ENCODE measurements at regions not wholly inside any gene's neighbourhood (a gene's known extent, or its start where the extent isn't known, plus 50 kb on each side); places are given as distances from the start of the nearest gene placed in this dataset.

- TF ChIP-seq, protein P1, sequence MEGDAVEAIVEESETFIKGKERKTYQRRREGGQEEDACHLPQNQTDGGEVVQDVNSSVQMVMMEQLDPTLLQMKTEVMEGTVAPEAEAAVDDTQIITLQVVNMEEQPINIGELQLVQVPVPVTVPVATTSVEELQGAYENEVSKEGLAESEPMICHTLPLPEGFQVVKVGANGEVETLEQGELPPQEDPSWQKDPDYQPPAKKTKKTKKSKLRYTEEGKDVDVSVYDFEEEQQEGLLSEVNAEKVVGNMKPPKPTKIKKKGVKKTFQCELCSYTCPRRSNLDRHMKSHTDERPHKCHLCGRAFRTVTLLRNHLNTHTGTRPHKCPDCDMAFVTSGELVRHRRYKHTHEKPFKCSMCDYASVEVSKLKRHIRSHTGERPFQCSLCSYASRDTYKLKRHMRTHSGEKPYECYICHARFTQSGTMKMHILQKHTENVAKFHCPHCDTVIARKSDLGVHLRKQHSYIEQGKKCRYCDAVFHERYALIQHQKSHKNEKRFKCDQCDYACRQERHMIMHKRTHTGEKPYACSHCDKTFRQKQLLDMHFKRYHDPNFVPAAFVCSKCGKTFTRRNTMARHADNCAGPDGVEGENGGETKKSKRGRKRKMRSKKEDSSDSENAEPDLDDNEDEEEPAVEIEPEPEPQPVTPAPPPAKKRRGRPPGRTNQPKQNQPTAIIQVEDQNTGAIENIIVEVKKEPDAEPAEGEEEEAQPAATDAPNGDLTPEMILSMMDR (IDR thresholded peaks at IDR 0.05; ENCODE audit: extremely low read depth, insufficient read depth, missing control alignments): no peak
- in situ Hi-C loops (cut with MboI; ENCODE audit: low pct_unique_long_range_greater_than_20kb, low sequenced_read_pairs, unreplicated experiment): no loop called here
- no peak for DNase-seq (ENCODE audit: low spot score)
Measured at GRCh38 chr5:120254385-120254784, 209.7 kb upstream of the PRR16 start.

DNA sequence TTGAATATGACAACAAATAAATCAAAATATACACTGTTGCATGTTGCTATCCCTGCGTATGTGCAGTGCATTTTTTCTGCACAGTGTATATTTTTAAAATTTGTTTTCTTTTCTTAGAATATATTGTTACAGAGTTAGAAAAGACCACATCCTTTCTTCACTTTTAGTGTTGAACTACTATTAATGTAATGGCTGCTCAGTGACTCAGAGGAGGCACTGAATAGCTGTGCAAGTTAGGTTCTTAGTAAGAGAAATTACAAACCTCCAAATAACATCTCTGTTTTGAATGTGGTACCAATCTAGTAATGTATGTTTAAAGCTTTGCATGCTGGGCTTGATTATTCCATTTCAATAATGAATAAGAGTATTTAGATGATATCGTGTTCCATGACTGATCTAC, 208.9 kb upstream of the PRR16 start:
- DNase-seq (ENCODE audit: low spot score): no peak
- TF ChIP-seq, protein P1 (IDR thresholded peaks at IDR 0.05; ENCODE audit: extremely low read depth, insufficient read depth, missing control alignments): no peak
- in situ Hi-C loops (cut with MboI; ENCODE audit: low pct_unique_long_range_greater_than_20kb, low sequenced_read_pairs, unreplicated experiment): no loop called here

GRCh38 chr5:120256376-120256775, 207.7 kb upstream of the PRR16 start:
- in situ Hi-C loops (cut with MboI; ENCODE audit: low pct_unique_long_range_greater_than_20kb, low sequenced_read_pairs, unreplicated experiment): no loop called here
- TF ChIP-seq, protein P1 (IDR thresholded peaks at IDR 0.05; ENCODE audit: extremely low read depth, insufficient read depth, missing control alignments): no peak
- DNase-seq (ENCODE audit: low spot score): no peak

- in situ Hi-C loops (cut with MboI; ENCODE audit: low pct_unique_long_range_greater_than_20kb, low sequenced_read_pairs, unreplicated experiment): no loop called here
- TF ChIP-seq, protein P1 (IDR thresholded peaks at IDR 0.05; ENCODE audit: extremely low read depth, insufficient read depth, missing control alignments): no peak
- no peak for DNase-seq (ENCODE audit: low spot score)
Measured at GRCh38 chr5:120257358-120257971, 206.6 kb upstream of the PRR16 start.

GRCh38 chr5:120258123-120258522, 206.0 kb upstream of the PRR16 start:
- TF ChIP-seq, protein P1 (IDR thresholded peaks at IDR 0.05; ENCODE audit: extremely low read depth, insufficient read depth, missing control alignments): no peak
- in situ Hi-C loops (cut with MboI; ENCODE audit: low pct_unique_long_range_greater_than_20kb, low sequenced_read_pairs, unreplicated experiment): no loop called here
- DNase-seq (ENCODE audit: low spot score): no peak

DNA sequence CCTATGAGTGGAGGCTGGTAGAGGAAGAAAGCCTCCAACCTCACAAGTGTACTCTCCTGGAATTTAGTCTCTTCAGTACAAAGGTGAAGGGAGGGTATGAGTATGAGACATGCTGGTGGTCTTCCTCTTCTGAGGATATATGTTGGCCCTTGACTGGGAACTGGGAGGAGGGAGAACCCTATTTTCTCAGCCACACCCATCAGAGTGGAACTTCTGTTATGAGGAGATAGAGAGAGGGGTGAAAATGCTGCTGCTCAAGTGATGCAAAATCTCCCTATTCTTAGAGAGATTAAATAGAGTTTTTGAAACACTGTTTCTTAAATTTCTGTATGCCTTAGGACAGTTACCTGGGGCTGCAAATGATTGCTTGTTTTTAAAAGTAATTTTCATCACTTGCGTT, 203.4 kb upstream of the PRR16 start:
- DNase-seq (ENCODE audit: low spot score): no peak
- TF ChIP-seq, protein P1 (IDR thresholded peaks at IDR 0.05; ENCODE audit: extremely low read depth, insufficient read depth, missing control alignments): no peak
- in situ Hi-C loops (cut with MboI; ENCODE audit: low pct_unique_long_range_greater_than_20kb, low sequenced_read_pairs, unreplicated experiment): no loop called here
